GM21825 (cell line): ENCODE measurements at regions not wholly inside any gene's neighbourhood (a gene's known extent, or its start where the extent isn't known, plus 50 kb on each side); places are given as distances from the start of the nearest gene placed in this dataset.
"Not testable (repeated sequence)": the region's sequence is repeated elsewhere in the genome, so short reads cannot be mapped to it uniquely, and the experiment has no call there.

Experiments used
- ATAC-seq: cut with Tn5 transposase; IDR thresholded peaks from one replicate; pipeline ENCODE4 v1.9.1; 2021; ENCODE audit warnings: mild to moderate bottlenecking, moderate library complexity; ENCODE audit not compliant: unreplicated experiment

DNA sequence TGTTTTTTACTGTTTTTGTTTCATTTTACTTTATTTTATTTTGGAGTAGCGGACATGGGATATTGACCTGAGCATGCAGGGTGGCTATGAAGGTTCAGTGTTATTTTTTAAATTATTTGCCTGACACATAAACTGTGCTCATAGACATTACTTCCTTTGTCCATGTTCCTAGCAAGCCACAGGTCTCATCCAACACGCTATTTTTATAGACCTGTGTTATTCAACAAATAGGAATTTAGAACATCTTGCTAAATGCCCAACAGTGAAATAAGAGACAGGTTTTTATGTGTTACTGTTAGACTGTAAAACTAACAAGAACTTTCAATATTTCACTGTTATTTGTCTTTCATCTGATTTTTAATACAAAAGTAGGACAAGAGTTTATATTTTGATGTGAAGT, 756.4 kb downstream of the KCNT2 start:
- no peak for ATAC-seq

DNA sequence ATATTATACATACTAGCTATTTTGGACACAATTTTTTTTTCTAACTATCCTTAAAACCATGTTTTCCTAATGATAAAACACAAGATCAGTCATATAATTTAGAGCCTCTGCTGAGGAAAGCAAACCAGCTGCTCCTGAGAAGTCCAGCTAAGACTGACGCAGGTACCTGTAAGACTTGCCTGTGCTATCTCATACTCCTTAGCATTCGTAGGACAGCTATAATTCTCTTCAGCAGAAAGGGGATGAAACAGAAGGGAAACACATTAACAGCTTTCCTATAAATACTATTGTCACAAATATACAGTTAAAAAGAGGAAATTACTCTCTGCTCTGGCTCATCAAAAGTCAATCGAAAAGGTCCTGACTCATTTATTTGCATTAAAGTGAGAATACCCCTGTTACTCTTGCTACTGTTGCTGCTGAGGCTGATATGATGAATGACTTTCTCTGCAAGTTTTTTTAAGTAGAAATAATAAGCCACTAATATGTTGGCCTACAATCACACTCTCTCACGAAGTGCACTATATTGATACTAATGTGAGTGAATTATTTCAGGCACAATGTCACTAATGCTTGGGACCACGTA, 757.1 kb downstream of the KCNT2 start:
- no peak for ATAC-seq

DNA sequence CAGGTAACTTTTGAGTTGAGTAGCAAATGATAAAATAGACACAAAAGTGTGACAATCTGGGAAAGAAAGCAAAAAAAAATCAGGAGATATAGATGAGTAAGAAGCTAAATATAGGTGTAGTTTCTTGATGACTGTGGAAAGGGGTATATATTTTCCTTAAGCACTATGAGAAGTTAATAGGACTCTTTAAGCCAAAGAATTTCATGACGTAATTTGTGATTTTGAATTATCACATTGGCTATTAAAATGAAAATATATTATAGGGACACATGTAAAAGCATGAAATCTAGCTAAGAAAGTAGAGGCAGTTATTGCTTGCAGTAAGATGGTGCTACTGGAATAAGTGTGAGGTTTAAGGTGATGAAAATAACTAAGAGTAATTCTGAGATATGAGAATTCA, 759.1 kb downstream of the KCNT2 start:
- no peak for ATAC-seq

DNA sequence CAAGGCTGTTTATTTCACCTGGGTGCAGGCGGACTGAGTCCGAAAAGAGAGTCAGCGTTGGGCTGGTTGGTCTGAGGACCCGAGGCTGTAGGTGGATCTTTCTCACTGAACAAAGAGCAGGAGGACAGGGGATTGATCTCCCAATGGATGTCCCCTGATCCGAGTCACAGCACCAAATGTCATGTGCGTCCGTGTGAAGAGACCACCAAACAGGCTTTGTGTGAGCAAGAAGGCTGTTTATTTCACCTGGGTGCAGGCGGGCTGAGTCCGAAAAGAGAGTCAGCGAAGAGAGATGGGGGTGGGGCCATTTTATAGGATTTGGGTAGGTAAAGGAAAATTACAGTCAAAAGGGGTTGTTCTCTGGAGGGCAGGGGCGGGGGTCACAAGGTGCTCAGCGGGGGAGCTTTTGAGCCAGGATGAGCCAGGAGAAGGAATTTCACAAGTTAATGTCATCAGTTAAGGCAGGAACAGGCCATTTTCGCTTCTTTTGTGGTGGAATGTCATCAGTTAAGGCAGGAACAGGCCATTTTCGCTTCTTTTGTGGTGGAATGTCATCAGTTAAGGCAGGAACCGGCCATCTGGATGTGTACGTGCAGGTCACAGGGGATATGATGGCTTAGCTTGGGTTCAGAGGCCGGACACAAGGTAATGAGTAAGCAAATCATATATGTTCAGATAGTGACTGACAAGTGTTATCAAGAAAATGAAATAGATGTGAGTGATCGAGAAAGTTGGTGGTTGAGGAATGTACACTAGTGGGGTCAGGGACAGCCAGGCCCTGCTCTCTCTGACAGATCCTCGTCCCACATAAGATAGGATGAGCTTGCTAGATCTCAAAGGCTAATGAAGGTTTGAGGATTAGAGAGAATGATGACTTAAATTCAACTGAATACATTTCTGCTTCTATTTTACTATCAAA, 760.0 kb downstream of the KCNT2 start:
- not testable (repeated sequence) for ATAC-seq

DNA sequence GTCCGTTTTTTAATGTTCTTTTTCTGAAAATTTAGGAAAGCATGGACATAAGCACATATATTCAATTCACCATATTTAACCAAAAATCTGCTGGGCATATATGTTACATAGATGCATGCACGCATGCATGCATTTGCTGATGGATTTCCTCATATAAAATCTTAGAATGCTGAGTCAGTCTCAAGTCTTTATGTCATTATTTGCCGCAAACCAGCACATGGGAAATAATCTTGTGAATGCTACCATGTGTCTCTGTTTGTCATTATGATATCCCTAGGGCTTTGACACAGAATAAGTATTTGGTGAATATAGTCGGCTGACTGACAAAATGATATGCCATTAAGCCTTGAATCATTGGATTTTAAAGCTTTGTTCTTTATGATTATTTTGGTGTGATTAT, 776.5 kb downstream of the KCNT2 start:
- ATAC-seq = no peak

DNA sequence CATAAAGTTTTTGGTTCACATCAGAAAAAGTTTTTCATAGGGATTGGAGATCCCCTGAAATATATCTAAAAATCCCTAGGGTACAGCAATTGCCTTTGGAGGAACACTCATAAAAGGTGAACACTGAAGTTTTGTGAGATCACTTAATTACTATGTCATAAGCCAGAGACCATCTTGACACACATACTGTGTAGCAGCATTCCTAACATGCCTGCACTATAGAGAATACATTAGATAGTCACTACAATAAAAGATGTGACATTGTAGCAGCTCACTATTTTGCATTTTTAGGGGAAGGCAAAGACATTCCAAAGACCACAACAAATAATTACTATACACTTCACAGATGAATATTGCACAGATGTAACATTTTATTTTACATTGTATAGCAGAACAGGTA, 779.9 kb downstream of the KCNT2 start:
- ATAC-seq = no peak

DNA sequence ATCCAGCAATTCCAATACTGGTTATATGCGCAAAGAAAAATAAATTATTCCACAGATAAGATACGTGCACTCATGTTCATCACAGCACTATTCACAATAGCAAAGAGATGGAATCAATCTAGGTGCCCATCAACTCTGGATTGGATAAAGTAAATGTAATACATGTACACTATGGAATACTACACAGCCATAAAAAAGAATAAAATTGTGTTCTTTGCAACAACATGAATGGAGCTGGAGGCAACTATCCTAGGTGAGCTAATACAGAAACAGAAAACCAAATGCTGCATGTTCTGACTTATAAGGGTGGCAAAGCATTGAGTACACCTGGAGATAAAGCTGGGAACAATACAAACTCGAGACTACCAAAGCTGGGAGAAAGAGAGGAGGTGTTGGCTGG, 787.3 kb downstream of the KCNT2 start:
- ATAC-seq = no peak

DNA sequence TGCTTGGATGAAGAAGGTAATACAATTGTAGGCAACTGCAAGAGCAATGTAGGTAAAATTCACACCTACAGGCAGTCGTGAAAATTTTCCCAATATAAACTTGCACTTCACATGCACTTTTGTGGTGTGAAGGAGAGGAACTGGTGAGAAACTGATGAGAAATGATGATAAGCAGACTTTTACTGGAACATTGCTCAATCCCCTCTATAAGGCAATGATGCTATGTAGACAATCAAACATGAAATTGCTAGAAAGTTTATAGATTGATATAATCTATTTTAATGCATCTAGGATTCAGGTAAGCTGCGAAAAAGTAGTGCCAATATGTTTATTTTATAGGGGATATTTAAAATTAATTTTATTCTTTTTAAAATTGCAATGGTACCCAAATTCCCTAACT, 802.2 kb downstream of the KCNT2 start:
- no peak for ATAC-seq

DNA sequence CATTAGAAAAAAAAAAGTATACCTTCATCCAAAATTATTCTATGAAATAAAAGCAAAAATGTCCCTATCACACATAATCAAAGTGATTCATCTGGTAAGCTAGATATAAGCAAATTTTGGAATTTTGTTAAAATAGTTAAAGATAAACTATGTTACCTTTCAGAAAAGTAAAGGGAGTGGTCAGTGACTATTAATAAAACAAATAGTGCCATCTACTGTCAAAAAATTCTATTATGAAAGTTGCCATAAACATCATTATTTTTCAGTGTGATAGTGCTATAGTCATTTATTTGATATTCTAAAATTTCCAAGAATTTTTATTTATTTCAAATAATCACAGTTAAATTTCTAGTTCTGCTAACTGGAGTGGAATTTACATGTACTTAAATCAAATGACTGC, 803.7 kb downstream of the KCNT2 start:
- ATAC-seq = no peak

DNA sequence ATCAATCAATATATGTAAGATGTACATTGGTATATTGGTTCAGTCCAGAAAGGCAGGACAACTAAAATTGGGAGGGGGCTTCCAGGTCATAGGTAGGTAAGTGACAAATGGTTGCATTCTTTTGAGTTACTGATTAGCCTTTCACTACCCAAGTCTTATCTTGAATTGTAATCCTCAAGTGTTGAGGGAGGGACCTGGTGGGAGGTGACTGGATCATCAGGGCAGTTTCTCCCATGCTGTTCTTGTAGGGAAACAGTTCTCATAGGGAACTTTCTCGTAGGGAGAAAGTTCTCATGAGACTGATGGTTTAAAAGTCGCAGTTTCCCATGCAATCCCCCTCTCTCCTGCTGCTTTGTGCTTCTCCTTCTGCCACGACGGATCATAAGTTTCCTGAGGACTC, 809.2 kb downstream of the KCNT2 start:
- no peak for ATAC-seq

DNA sequence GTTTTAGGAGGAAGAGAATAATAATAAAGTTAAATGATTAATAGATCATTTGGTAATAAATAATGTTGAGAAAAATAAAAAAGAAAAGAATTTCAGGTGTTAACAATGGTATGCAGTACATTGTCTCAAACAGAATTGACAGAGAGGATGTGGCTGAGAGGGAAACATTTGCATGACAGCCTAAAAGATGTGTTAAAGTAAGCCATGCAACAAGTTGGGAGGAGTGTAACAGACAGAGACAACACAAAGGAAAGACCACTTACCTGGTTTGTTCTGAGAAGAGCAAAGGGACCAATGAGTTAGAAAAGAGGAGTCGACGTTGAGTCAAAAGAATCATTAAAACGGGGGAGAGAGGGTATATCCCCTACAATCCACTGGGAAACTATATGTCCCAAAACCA, 814.0 kb downstream of the KCNT2 start:
- no peak for ATAC-seq

DNA sequence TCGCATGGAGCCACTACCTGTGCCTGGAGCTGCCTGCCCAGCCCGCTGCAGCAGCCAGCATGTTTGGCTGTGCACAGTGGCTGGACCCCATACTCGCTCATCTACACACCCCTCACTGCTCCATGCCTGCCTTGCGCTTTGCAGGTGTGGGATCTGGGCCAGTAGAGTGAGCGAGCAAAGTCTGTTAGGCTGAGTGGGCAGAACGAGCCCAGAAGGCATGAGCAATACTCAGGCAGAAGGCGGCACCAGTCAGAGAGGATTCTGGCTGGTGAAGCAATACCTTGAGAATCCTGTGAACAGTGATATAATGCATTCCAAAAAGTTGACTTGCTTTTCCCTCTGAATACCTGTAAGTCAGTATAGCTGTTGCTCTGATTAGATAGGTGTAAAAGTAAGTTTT, 816.4 kb downstream of the KCNT2 start:
- ATAC-seq = no peak

DNA sequence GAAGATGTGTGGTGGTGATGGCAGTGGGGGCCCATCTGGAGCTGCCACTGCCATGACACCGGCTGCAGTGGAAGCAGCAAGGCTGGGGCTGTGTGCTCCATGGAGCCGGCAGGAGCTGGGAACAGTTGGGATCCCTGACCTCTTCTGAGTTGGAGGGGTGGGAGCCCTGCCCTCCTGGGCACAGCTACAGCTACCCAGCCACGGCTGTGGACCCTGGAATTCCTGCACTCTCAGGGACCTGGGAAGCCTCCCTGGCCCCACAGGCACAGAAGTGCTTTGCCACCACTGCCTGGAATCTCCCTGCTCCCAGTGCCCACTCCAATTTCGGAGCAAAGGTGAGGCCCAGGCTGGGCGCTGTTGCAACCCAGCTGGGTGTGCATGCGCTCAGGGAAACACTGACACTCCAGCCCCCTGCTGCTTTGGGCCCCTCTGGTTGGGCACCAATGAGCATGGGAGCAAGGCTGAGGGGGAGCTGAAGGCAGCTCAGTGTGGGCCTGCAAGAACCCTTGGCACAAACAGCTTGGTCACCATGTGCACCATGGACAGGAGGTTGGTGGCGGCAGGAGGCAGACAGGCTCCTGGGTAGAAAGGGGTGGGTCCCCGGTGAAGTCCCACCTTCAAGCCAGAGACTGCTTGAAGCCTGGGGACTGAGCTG, 817.6 kb downstream of the KCNT2 start:
- ATAC-seq = no peak

DNA sequence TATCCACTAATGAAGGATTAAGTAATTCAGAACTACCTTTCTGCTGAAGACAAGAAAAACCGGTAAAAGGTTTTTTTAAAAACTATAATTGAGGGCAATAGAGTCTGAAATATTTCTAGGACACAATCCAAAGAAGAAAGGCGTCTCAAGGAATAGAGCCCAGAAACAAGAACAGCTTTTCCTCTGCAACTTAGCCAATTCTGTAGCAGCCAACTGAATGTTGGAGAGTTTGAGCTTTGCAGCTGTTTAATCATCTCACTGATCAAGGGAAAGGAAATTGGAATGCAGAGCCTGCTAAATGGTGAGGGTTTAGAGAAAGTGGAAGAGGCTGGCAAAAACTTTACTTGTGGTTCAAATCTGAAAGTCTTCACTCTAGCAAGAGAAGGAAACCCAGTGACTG, 818.9 kb downstream of the KCNT2 start:
- no peak for ATAC-seq

DNA sequence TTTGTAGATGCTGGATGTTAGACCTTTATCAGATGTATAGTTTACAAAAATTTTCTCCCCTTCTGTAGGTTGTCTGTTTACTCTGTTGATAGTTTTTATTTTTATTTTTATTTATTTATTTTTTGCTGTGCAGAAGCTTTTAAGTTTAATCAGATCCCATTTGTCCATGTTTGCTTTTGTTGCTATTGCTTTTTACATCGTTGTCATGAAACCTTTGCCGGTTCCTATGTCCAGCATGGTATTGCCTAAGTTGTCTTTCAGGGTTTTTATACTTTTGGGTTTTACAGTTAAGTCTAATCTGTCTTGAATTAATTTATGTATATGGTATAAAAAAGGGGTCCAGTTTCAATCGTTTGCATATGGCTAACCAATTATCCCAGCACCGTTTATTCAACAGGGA, 819.5 kb downstream of the KCNT2 start:
- ATAC-seq = no peak

DNA sequence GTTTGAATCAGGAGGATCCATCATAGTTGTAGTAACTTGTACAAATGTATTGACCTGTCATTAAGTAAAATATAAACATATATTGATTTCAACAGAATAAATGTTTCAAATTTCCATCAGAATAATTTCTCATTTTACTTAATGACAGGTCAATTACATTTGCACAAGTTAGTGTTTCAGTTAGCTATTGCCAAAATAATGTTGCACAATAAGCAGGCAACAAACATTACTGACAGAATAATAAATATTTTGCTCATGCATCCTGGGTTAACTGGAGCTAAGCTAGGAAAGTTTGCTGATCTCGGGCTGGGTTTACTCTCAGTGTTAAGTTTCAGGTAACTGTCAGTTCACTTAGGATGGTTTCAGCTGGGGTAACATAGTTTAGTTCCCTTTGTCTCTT, 822.4 kb downstream of the KCNT2 start:
- no peak for ATAC-seq

DNA sequence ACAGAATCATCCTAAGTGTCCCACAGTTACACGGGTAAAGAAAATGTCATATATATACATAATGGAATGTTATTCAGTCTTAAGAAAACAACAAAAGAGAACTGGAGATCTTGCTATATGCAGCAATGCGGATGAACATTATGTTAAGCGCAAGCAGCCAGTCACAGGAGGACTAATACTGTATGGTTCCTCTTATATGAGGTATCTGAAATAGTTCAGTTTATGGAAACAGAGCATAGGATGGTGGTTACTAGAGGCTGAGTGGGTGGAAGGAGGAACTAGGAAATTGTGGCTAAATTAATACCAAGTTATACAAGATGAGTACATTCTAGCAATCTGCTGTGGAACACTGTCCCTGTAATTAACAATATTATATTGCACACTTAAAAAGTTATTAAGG, 834.3 kb downstream of the KCNT2 start:
- no peak for ATAC-seq

DNA sequence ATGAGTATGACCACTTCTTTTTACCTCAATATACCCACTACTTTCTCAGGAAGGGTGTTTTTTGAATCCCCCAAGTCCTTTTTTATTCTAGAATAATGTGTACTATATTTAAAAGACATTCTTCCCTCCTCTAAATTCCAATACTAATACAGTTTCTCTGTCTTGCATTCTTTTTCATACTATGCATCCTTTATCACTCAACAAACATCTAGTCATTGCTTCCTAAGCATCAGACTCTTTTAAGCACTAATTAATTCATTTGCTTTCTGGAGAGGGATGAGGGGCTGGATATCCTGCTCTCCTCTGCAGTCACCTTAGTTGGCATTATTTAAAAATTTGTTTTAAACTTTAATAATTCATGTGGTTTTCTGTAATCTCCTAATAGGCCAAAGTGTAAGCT, 838.8 kb downstream of the KCNT2 start:
- no peak for ATAC-seq

DNA sequence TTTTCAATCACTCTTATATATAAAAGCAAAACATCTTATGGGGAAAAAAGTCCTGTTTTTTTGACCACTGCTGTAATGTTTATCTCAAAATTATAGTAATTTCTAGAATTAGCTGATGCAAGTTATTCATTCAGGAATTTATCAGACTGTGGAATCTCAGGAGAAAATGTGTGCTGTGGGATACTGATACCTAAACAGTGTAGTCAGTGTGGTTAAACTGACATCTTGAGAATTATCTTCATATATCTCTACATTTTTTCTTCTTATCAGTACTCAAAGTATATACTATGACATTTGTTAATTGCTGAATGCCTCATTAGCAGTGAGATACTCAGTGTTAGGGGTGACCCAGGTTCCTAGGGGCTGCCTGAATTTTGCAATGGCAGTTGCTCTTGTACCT, 839.3 kb downstream of the KCNT2 start:
- ATAC-seq = no peak

DNA sequence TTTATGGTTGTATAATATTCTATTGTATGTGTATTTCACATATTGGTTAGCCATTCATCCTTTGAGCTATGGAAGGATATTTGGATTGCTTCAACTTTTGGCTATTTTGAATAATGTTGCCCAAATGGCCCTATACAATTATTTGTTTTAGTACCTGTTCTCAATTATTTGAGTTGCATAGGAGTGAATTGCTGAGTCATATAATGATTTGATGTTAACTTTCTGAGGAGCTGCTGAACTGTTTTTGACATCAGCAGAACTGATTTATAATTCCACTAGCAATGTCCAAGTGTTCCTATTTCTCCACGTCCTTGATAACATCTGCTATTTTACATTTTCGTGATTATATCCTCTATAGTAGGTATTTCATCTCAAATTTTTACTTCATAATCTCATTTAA, 839.9 kb downstream of the KCNT2 start:
- ATAC-seq = no peak

DNA sequence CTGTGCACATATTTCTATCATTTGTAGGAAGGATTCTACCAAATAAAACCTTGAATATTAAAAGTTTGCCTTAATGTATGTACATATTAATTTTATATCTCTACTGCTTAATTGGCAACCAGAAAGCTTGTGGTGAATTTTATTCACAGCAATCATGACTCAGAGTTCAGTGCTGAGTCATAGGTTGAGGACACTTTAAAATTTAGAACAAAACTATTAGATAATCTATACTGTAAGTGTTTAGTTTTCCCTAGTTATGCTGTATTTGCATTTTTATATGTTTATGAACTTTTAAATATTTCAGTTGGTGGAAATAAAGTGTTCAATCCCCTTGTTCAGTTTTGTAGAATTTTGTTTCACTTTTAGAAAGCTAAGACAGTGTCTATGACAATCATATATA, 841.5 kb downstream of the KCNT2 start:
- no peak for ATAC-seq

DNA sequence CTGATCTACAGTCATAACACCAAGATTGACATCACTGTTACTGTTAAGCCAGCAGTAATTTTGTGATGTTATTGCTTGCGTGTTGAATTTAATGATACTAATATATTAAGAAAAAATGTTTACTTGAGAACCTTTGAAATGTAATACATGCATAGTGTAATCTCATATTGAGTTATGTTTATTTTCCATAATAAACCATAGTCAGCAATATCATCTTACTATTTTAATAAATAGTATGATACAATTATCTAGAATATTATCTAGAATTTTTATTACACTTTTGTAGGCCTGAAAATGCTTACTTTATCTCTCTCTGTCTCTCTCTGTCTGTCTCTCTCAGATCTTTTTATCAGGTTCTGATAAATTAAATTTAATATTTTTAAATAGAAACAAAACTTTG, 843.1 kb downstream of the KCNT2 start:
- ATAC-seq = no peak
